ENCODE measurements at regions not wholly inside any gene's neighbourhood (a gene's known extent, or its start where the extent isn't known, plus 50 kb on each side); places are given as distances from the start of the nearest gene placed in this dataset.
A peak's percentile ranks its signal among the peaks of the same experiment; 100 is the strongest.
"Not testable (repeated sequence)": the region's sequence is repeated elsewhere in the genome, so short reads cannot be mapped to it uniquely, and the experiment has no call there.

DNA sequence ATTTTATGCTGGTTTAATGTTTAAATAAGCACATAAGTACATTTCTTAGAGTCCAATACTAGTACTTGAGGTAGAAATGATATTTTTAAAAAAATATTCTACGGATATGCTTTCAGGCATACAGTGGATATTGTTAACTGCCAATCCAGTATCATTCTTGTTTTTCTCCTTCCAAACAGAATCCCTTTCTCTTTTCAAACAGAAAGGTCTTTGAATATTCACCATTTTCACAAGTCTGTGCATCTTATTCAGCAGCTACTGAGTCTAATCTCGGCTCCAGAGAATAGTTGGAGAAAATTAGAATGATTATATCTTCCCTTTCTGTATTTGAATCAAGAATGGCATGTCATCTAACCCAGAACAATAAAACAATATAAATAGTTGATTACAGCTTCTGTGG is 174.5 kb downstream of the GOLGA6L6 start:
- DNase-seq, result no peak

DNA sequence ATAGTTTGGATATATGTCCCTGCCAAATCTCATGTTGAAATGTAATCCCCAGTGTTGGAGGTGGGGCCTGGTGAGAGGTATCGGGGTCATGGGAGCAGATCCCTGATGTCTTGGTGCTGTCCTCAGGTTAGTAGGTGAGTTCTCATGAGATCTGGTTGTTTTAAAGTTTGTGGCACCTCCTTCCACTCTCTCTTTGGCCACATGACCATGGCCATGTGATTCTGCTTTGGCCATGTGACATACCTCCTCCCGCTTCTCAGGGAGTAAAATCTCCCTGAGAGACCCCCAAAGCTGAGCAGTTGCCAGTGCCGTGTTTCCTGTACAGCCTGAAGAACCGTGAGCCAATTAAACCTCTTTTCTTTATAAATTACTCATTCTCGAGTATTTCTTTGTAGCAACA is 178.0 kb downstream of the GOLGA6L6 start:
- DNase-seq, result not testable (repeated sequence)

DNA sequence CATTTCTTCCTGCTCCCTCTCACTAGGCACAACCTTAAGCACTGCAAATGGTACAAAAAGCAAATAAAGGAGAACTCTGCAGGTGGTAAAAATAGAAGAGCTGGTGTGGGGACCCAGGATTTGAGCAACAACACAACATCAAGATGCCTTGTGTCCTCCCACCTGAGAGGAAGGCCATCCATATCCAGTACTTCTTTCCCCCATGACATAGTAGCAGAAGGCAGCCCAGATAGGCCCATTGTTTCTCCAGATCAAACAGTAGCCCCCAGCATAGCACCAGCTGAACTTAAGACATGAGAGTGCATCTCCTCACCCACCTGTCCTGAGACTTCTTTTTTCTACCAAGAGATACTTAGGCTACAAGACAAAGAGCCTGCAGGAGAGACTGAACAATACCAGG is 180.5 kb downstream of the GOLGA6L6 start:
- no peak for DNase-seq

DNA sequence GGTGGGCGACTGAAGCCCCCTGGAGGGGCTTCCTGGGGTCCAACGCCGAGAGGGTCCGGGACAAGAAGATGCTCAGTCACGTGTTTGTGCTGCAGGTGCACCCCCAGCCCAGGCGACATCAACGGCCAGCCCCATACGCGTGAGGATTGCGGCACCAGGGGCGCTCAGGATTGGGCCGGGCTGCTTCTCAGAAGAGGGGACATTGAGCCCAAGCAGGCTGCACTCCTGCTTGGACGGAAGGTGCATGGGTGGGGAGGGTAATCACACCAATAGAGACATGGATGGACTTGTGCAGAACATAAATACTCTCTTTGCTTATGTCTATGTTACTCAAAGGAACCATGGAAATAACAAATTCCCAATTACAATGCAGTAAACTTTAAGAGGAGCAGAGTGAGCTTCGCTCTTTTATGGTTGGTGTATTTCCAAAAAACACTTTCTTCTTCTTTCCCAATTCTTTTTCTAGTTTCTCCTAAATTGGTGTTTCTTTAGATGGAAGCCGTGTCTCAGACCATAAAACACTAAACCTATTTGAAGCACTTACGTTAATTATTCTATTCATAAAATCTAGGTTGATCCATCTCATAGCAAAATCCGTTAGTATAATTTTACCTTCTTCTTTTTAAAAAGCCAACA is 182.7 kb downstream of the GOLGA6L6 start:
- no peak for DNase-seq

DNA sequence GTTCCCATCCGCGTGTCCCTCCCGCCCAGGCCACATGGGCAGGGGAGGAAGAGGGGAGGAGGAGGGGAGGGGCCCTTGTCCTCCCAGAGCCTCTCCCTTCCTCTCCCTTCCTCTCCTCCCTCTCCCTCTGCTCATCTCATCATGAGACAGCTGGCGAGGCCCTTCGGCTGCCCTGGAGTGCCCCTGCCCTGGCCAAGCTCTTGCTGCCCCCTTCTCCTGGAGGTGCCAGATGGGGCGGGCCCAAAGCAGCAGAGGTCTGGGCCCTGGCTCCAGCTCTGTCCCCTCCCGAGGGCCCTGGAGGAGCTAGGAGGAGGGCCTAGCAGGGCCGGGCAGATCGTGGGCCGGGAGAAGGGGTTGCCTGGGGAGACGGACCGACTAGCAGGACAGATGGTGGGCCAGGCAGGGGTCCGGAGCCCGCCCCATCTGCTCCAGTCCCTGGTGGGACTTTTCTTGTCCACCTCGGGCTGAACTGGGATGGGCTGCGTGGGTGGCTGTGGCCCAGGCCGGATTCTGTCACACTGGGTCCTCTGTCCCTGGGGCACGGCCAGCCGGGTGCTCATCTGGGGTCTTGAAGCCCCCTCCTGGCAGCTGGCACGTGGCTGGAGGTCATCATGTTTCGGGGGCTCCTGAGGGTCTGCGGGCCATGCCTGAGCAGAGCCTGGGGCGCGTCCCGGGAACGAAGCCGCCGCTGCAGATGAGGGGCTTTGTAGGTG is 183.4 kb downstream of the GOLGA6L6 start:
- DNase-seq, result no peak

DNA sequence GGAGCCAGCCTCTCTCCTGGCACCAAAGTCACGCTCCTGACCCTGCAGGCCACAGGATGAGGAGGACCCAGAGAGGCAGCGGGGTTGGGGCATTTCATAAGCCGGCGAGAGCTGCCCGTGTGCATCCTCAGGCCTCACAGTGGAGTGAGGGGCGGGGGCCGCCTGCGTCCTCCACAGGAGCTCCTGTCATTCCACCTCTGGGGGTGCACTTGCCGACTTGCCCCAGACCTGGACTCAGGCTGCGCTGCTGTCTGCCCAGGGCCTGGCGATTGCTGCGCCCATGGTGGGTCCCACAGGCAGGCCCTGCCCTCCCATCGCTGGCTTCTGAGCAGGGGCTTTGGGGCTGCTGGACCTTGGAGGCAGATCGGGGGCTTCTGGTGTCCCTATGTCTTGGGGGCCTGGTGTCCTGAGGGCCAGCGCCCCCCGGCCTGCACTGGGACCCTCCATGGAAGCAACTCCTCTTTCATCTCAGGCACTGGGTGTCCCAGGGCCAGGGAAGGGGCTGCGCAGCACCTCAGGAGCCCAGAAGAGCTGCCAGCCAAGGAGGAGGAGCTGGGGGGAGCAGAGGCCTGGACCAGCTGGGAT is 184.0 kb downstream of the GOLGA6L6 start:
- DNase-seq, result no peak

DNA sequence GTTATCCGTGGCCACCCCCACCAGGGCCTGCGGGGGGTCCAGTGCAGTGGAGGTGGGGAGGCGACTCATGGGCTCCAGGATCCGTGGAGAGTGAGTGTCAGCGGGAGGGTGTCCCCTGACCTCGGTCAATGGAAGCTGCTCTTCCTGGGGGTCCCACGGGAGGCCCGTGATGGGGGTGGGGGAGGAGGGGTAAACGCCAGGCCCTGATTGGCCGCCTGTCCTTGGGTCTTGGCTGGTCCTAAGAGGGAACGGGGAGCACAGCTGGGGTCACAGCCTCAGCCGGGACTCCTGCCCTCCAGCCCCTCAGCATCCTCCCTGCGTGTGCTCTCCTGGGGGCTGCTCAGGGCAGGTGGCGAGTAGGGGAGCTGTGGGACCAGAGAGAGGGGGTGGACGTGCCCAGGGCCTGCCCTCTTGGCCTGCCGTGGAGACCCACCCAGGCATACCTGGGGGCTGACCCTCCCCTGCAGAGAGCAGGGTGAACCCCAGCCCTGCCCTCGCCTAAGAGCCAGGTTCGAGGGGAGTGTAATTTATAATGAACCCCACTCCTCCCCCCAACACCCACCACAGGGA is 184.6 kb downstream of the GOLGA6L6 start:
- DNase-seq, result no peak

DNA sequence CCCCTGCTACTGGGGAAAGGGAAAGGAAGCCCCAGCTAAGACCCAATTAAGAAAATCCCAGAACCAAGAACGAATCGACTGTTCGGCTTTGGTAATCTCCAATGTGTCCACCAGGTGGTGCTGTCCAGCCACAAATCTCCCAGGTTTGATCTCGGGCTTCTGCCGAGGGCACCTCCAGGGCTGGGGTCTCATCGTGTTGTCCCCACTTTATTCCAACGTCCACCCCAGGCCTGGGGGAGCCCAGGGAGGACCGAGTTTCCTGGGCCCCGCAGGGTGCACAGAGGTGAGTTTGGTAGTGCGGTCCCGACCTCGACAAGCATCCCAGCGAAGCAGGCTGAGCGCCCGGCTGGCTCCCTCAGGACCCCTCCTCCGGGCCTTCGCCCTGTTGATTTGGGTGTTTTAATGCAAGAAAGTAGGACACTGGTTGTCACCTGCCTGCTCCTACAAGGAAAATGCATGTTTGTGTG is 185.1 kb downstream of the GOLGA6L6 start:
- DNase-seq, result peak; percentile 77

DNA sequence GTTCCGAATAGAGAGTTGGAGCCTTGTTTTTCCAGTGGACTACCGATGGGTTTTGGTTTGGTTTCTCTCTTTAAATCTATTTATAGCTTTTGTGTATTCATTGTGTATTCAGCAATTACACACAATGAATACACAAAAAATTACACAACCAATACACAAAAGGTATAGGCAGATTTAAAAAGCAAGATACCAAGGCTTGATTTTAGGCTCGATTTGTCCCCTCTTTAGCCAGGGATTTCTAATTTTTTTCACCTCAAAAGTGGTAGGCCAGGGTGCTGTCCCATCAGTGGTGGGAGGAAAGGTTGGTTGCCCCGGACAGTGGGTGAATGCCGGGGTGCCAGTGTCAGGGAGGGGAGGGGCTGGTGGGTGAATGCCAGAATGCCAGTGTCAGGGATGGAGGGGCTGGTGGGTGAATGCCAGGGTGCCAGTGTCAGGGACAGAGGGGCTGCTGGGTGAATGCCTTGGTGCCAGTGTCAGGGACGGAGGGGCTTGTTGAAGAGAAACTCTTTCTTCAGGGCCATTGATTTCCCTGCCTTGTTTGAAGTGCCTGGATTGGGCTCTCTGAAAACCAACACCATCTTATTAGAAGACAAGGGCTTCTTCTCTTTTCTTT is 186.2 kb downstream of the GOLGA6L6 start:
- no peak for DNase-seq

DNA sequence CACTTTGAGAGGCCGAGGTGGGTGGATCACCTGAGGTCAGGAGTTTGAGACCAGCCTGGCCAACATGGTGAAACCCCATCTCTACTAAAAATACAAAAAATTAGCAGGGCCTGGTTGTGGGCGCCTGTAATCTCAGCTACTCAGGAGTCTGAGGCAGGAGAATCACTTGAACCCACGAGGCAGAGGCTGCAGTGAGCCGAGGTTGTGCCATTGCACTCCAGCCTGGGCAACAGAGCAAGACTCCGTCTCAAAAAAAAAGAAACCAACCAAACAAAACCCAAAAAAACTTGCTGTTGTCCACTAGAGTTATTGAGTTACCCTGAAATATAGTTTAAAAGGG is 186.7 kb downstream of the GOLGA6L6 start:
- not testable (repeated sequence) for DNase-seq

DNA sequence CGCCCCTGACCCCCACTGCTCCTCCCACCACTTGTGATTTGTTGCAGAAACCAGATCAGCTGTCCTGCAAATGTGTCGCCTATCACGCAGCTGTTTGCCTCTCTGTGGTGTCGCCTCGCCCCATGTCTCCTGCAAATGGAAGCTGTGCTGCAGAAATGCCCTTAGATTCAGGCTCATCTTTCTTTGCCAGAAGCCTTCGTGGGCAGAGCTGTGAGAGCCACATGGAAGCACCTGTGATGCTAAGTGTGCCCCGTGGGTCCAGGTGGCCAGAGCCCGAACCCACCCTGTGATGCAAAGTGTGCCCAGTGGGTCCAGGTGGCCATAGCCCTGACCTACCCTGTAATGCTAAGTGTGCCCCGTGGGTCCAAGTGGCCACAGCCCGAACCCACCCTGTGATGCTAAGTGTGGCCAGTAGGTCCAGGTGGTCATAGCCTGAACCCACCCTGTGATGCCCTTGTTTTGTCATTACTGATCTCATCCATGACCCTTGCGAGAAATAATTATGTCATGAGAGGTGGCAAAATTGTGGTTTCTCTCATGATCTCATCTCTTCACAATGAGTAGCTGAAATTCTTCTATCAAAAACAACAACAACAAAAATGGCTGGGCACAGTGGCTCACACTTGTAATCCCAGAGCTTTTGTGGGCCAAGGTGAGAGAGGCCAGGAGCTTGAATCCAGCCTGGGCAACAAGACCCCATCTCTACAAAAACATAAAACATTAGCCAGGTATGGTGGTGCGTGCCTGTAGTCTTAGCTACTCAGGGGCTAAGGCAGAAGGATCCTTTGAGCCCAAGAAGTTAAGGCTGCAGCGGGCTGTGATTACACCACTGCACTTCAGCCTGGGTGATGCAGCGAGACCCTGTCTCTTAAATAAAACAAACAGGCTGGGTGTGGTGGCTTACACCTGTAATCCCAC is 187.4 kb downstream of the GOLGA6L6 start:
- DNase-seq, result no peak

DNA sequence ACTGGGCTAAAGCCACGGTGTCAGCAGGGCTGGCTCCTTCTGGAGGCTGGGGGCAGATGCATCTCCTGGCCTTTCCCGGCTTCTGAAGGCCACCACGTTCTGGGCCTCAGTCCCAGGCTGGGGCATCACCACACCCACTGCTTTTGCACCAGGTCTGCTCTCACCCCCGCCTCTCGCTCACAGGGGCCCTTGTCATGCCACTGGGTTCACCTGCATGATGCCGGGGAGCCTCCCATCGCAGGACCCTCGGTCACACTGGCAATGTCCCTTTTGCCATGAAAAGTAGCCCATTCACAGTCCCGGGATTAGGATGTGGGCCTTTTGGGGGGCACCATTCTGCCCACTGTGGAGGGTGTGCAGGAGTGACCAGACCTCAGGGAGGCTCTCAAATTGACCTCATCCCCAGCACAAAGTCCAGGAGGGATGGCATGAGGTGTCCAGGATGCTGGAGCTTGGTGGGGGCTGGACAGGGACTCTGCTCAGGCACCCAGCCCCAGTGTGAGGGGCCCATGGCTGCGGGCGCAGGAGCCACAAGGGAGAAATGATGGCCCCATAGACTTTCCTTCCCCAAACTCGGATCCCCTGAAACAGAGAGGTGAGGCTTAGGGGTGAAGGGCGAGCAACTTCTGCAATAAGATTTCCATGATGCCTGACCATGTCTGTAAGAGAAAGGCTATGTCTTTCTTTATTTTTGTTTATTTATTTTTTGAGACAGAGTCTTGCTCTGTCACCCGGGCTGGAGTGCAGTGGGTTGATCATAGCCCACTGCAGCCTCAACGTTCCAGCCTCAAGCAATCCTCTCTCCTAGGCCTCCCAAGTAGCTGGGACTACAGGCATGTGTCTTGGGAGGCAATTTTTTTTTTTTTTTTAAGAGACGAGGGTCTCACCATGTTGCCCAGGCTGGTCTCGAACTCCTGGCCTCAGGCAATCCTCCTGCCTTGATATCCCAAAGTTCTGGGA is 189.1 kb downstream of the GOLGA6L6 start:
- DNase-seq, result no peak

DNA sequence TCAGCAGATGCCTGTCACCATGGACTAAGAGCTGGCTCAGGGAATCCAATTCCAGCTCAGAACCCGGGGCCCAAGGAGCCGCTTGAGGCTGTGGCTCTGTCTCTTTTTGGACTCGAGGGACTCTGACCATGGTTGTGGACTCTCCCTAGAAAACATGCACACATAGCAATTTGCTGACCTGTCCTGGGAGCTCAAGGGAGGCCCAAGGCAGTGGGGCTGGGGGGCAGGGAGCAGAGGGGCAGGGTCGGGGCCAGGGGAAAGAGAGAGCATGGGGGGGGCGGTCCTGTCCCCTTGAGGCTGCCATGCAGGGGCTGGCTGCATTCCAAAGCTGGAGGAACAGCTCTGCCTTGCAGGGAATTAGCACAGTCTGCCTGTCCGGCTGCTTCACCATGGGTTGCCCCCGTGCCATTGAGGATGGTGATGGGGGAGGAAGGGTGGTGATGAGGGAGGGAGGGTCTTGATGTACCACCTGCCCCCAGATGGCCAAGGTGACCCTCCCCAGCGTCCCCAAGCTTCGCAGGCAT is 190.1 kb downstream of the GOLGA6L6 start:
- DNase-seq, result no peak

DNA sequence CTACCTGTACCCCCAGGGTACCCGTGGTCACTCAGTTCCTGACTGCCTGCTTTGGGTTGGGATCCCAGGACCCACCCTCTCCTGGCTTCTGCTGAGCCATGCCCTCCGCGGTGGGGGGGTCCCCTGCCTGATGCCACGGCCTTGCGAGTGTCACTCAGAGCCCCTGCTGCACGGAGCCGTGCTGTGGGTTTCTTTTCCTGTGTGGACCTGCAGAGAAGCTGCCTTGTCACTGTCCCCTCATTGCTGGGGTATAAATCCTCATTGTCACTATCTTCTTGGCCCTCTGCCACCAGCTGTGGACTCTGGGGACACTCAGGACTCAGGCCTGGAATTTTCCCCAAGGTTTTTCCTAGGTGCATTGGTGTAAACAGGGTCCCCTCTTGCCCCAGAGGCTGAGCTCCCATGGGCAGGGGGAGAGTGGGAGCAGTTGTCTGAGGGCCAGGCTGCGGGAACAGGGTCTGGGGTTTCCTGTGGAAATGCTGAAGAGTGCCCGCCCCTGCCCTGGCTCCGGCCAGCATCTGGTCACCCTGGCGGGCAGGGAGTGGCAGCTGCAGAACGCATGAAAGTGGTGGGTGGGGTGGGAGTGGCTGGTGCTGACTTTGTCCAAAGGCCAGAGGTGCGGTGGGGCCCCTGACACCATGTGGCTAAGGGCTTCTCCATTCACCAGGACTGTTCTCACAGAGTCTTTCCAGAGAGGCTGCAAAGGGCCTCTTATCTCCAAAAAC is 191.7 kb downstream of the GOLGA6L6 start:
- DNase-seq, result no peak

DNA sequence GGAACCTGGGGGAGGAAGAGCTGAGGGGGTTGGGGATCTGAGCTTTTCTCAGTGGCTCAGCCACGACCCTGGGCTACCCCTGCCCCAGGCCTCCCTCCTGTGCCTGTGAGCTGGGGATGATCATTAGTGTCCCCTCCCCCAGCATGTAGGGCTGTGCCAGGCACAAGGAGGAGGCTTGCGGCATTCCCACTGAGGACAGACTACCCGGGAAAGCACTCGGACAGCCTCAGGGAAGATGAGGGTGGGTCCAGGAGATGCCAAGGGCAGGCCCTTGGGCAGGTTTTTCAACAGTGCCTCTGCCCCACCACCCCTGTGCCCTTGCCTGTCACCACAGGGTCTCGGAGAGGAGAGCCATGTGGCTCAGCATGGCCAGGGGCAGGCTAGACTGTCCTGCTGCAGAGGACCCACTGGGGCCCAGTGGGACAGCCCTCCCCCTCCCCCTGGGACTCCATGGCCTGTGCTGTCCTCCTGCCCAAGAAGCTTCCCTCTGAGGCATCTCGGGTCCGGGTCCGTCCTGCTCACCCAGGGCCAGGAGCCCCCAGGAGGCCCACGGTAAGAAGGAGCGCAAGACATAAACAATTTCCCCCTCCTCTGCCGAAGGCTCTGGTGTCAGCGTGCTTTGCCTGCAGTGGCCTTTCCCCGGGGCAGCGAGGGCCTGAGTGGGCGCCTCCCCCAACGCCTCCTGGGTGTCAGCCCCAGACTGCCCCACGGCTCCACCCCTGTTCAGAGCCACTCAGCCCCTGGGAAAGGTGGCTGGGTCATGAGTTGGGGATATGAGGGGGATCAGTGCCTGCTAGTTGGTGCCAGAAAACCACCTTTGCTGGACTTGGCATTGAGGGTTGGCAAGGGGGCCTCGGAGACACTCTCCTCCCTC is 192.5 kb downstream of the GOLGA6L6 start:
- DNase-seq, result no peak

DNA sequence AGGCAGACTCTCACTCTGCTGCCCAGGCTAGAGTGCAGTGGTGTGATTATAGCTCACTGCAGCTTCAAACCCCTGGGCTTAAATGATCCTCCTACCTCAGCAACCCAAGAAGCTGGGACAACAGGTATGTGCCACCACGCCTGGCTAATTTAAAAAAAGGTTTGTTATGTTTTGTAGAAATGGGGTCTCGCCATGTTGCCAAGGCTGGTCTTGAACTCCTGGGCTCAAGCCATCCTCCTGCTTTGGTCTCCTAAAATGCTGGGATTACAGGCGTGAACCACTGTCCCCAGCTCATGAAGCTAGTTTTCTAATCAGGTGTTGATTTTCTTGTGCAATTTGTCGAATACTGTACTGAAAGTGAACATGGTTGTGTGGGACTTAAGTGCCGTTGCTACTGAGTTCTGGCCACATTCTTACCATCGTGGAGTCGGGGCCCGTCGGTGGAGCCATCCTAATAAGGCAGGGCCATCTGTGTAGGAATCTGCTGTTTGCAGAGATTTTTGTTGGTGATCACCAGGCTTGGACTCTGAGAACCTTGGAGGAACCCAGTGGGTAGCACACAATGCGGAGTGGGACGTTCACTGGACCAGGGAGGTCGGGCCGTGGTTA is 193.2 kb downstream of the GOLGA6L6 start:
- no peak for DNase-seq

DNA sequence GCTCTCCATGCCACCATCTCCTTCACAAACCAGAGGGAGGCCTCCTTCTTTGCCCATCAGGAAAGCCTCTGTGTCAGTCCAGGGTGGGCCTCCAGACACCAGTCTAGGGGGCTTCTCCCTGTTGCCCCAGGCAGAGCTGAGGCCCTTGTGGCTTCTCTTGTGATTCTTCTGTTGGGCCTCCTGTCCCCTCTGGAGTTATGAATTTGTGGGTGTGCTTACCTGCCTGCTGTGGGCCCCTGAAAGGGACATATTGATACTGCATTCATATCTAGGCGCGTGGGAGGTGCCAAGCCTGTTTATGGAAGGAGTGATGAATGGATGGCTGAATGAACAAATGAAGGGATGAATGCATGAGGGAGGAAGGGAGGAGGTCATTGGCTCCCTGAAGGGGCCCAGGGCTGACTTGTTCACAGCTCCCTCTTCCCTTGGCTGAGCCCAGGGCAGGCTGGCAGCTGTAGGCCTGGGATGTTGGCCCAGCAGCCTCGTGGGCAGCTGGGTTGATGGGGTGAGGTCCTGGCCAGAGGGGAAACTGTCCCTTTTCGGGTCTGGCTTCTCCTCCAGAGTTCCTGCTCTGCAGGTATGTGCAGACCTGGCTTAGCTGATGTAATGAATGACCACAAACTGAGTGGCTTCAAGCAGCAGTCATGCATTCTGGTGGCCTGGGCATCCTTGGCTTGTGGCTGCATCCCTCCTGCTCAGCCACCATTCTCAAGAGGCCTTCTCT is 195.4 kb downstream of the GOLGA6L6 start:
- DNase-seq, result no peak

DNA sequence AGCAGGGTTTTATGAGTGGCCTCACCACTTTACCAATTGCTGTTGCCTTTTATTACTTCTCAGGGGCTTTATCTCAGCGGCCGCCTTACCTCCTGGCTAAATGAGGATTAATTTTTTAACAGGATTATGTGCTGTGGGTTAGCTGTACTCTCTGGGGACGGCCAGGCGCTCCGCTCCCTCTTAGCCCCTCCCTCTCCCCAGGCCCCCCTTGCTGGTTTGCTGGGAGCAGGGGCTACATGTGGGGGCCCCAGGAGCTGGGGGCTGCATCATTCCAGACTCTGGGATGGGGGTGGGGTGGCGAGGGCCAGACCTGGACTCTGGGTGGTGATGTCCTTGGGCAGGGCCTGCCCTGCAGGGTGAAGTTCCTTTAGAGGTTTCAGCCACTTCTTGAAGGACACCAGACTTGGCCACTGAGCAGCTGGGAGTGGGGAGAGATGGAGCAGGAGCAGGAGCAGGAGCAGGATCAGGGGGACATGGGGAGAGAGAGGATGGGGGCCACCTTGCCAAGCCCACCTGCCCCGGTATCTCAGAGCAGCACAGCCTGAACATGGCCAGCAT is 196.1 kb downstream of the GOLGA6L6 start:
- DNase-seq, result no peak
